HT1080 (cell line): ENCODE measurements at regions not wholly inside any gene's neighbourhood (a gene's known extent, or its start where the extent isn't known, plus 50 kb on each side); places are given as distances from the start of the nearest gene placed in this dataset.
A peak's percentile ranks its signal among the peaks of the same experiment; 100 is the strongest.
"Not testable (repeated sequence)": the region's sequence is repeated elsewhere in the genome, so short reads cannot be mapped to it uniquely, and the experiment has no call there.

Experiments
- DNase-seq: peaks from one replicate; pipeline ENCODE4 v3.0.0-alpha.2; 2015; ENCODE audit warnings: low read depth

- no peak for DNase-seq
Measured at GRCh38 chr3:125645616-125646015, 50.3 kb upstream of the OSBPL11 start.

GRCh38 chr3:125646581-125646980, 51.3 kb upstream of the OSBPL11 start:
- DNase-seq: no peak

- no peak for DNase-seq
Measured at GRCh38 chr3:125647318-125648014, 52.2 kb upstream of the OSBPL11 start.

GRCh38 chr3:125651244-125651643, 55.9 kb upstream of the OSBPL11 start:
- DNase-seq: peak; percentile 25

- DNase-seq: no peak
Measured at GRCh38 chr3:125652349-125652748, 57.1 kb upstream of the OSBPL11 start.

GRCh38 chr3:125654526-125654925, 59.2 kb upstream of the OSBPL11 start:
- no peak for DNase-seq

GRCh38 chr3:125662675-125663074, 67.4 kb upstream of the OSBPL11 start:
- DNase-seq: no peak

- DNase-seq: no peak
Measured at GRCh38 chr3:125670352-125670751, 75.1 kb upstream of the OSBPL11 start.

GRCh38 chr3:125670945-125671344, 75.6 kb upstream of the OSBPL11 start:
- DNase-seq: no peak

- no peak for DNase-seq
Measured at GRCh38 chr3:125671461-125672243, 76.4 kb upstream of the OSBPL11 start.

GRCh38 chr3:125675791-125676190, 80.5 kb upstream of the OSBPL11 start:
- no peak for DNase-seq

- DNase-seq: no peak
Measured at GRCh38 chr3:125679258-125679657, 84.0 kb upstream of the OSBPL11 start.

GRCh38 chr3:125681146-125681545, 85.8 kb upstream of the OSBPL11 start:
- no peak for DNase-seq

- DNase-seq: not testable (repeated sequence)
Measured at GRCh38 chr3:125681906-125682305, 86.6 kb upstream of the OSBPL11 start.

GRCh38 chr3:125682610-125683009, 87.3 kb upstream of the OSBPL11 start:
- DNase-seq: not testable (repeated sequence)

GRCh38 chr3:125683067-125683829, 88.0 kb upstream of the OSBPL11 start:
- no peak for DNase-seq

- no peak for DNase-seq
Measured at GRCh38 chr3:125684199-125684598, 88.9 kb upstream of the OSBPL11 start.

GRCh38 chr3:125685741-125686140, 90.4 kb upstream of the OSBPL11 start:
- DNase-seq: peak; percentile 56

GRCh38 chr3:125692361-125692760, 97.1 kb upstream of the OSBPL11 start:
- no peak for DNase-seq

- no peak for DNase-seq
Measured at GRCh38 chr3:125693887-125694286, 98.6 kb upstream of the OSBPL11 start.

- no peak for DNase-seq
Measured at GRCh38 chr3:125694761-125695294, 99.5 kb upstream of the OSBPL11 start.

GRCh38 chr3:125695688-125696087, 100.4 kb upstream of the OSBPL11 start:
- no peak for DNase-seq
